NCI-H146 (cell line): ENCODE measurements at regions not wholly inside any gene's neighbourhood (a gene's known extent, or its start where the extent isn't known, plus 50 kb on each side); places are given as distances from the start of the nearest gene placed in this dataset.

Experiments used
- DNase-seq: peaks from one replicate; lab custom pipeline; 2025; lab: John Stamatoyannopoulos, UW

- no peak for DNase-seq
Observed at GRCh38 chr4:185893500-185893899, 81.5 kb upstream of the SORBS2 start.

GRCh38 chr4:185894481-185894880 lies 82.5 kb upstream of the SORBS2 start:
- no peak for DNase-seq

- no peak for DNase-seq
Observed at GRCh38 chr4:185895351-185895750, 83.4 kb upstream of the SORBS2 start.

- DNase-seq: no peak
Observed at GRCh38 chr4:185895866-185896265, 83.9 kb upstream of the SORBS2 start.

- DNase-seq: no peak
Observed at GRCh38 chr4:185896817-185897488, 85.0 kb upstream of the SORBS2 start.

GRCh38 chr4:185898413-185898812 lies 86.4 kb upstream of the SORBS2 start:
- DNase-seq: no peak

GRCh38 chr4:185899833-185900232 lies 87.8 kb upstream of the SORBS2 start:
- DNase-seq: no peak

- DNase-seq: no peak
Observed at GRCh38 chr4:185902654-185903053, 90.7 kb upstream of the SORBS2 start.

- no peak for DNase-seq
Observed at GRCh38 chr4:185903205-185903604, 91.2 kb upstream of the SORBS2 start.

- DNase-seq: no peak
Observed at GRCh38 chr4:185904381-185904780, 92.4 kb upstream of the SORBS2 start.

- no peak for DNase-seq
Observed at GRCh38 chr4:185909972-185910371, 98.0 kb upstream of the SORBS2 start.

- DNase-seq: no peak
Observed at GRCh38 chr4:185911556-185912064, 99.6 kb upstream of the SORBS2 start.

- DNase-seq: peak; percentile 49
Observed at GRCh38 chr4:185912779-185913178, 100.8 kb upstream of the SORBS2 start.

- DNase-seq: no peak
Observed at GRCh38 chr4:185914583-185915199, 102.7 kb upstream of the SORBS2 start.

- DNase-seq: no peak
Observed at GRCh38 chr4:185915271-185915670, 103.3 kb upstream of the SORBS2 start.

GRCh38 chr4:185915817-185916216 lies 103.8 kb upstream of the SORBS2 start:
- DNase-seq: no peak

GRCh38 chr4:185916231-185916630 lies 104.2 kb upstream of the SORBS2 start:
- DNase-seq: no peak

GRCh38 chr4:185916683-185917082 lies 104.7 kb upstream of the SORBS2 start:
- DNase-seq: no peak

GRCh38 chr4:185919107-185919506 lies 107.1 kb upstream of the SORBS2 start:
- no peak for DNase-seq

GRCh38 chr4:185920171-185920570 lies 108.2 kb upstream of the SORBS2 start:
- DNase-seq: no peak

GRCh38 chr4:185920691-185921260 lies 108.8 kb upstream of the SORBS2 start:
- DNase-seq: no peak

- no peak for DNase-seq
Observed at GRCh38 chr4:185921583-185922555, 109.9 kb upstream of the SORBS2 start.
